ENCODE measurements at regions not wholly inside any gene's neighbourhood (a gene's known extent, or its start where the extent isn't known, plus 50 kb on each side); places are given as distances from the start of the nearest gene placed in this dataset.

DNA sequence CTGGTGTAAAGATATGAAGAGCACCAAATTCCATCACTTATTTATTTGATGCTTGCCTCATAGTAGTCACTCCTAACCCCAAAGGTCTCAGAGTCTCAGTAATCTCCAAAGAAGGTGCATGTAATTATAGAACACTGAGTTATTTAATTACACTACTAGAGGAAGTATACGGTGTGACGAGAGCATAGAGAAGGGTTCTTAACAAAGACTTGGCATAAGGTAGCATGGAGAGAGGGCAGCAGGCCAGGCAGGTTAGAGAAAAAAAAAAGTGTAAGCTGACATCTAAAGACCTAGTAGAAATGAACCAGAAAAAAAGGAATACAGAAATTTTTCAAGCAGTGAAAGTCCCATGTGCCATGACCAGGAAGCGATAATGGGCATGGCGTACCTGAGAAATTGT, 213.3 kb upstream of the TGFBR2 start:
- TF ChIP-seq, protein P1, sequence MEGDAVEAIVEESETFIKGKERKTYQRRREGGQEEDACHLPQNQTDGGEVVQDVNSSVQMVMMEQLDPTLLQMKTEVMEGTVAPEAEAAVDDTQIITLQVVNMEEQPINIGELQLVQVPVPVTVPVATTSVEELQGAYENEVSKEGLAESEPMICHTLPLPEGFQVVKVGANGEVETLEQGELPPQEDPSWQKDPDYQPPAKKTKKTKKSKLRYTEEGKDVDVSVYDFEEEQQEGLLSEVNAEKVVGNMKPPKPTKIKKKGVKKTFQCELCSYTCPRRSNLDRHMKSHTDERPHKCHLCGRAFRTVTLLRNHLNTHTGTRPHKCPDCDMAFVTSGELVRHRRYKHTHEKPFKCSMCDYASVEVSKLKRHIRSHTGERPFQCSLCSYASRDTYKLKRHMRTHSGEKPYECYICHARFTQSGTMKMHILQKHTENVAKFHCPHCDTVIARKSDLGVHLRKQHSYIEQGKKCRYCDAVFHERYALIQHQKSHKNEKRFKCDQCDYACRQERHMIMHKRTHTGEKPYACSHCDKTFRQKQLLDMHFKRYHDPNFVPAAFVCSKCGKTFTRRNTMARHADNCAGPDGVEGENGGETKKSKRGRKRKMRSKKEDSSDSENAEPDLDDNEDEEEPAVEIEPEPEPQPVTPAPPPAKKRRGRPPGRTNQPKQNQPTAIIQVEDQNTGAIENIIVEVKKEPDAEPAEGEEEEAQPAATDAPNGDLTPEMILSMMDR (conservative IDR thresholded peaks at IDR 0.05): no peak
- H3K9me3 ChIP-seq (ENCODE audit: control insufficient read depth, low read length): no peaks in the 10 kb centered on the region
- H3K9me3 Mint-ChIP-seq: no peaks in the 10 kb centered on the region
- H3K36me3 Mint-ChIP-seq (ENCODE audit: low read depth): no peaks in the 10 kb centered on the region
- H3K27ac ChIP-seq (ENCODE audit: low read depth, low read length): no peak overlapping the region
- no peak for DNase-seq
- 97 to 99% methylated on average over 2 to 4 of the region's 4 CpGs for WGBS, 2 experiments (ENCODE audit: insufficient coverage in 1 of 2, insufficient read length in 1 of 2)
- no peak overlapping the region for H3K4me3 ChIP-seq (ENCODE audit: low read length)
- H3K4me1 ChIP-seq (ENCODE audit: control insufficient read depth, insufficient read depth, low read length): no peaks in the 10 kb centered on the region
- no peak overlapping the region for H3K4me3 Mint-ChIP-seq
- H3K27ac Mint-ChIP-seq: no peak overlapping the region
- H3K9ac ChIP-seq (ENCODE audit: extremely low read depth, low read length, poor library complexity, severe bottlenecking): no peak overlapping the region
- H3K27me3 ChIP-seq (ENCODE audit: control insufficient read depth, insufficient read depth, low read length, poor library complexity, severe bottlenecking): no peaks in the 10 kb centered on the region
- no peaks in the 10 kb centered on the region for H3K27me3 Mint-ChIP-seq (ENCODE audit: insufficient read depth)
- H3K4me1 Mint-ChIP-seq: peaks cover 4% of the 10 kb centered on the region
- no peaks in the 10 kb centered on the region for H3K36me3 ChIP-seq (ENCODE audit: control insufficient read depth, insufficient read depth, low read length)

DNA sequence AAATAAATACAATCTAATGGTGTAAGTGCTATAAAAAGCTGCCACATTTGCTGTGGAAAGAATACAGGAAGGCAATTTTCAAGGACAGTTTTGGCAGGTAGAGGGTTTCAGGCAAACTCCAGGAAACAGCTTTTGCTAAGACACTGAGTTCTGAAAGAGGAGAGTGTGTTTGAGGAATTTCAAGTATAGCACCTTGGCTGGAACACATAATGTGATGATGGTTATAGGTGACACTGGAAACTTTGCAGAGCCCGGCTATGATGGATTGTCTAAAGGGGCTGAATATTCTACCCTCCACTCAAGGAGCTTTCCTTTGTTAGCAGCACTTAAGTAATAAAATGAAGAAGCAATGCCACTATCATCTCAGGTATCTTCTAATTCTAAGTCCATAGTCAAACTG, 209.4 kb upstream of the TGFBR2 start:
- no peaks in the 10 kb centered on the region for H3K36me3 ChIP-seq (ENCODE audit: control insufficient read depth, insufficient read depth, low read length)
- TF ChIP-seq, protein P1 (conservative IDR thresholded peaks at IDR 0.05): no peak
- H3K9ac ChIP-seq (ENCODE audit: extremely low read depth, low read length, poor library complexity, severe bottlenecking): no peak overlapping the region
- H3K4me1 Mint-ChIP-seq: no peaks in the 10 kb centered on the region
- 91% methylated on average over 1 of the region's 1 CpG; no CpG with 5 or more reads in 1 of the 2 experiments for WGBS, 2 experiments (ENCODE audit: insufficient coverage in 1 of 2, insufficient read length in 1 of 2)
- H3K9me3 ChIP-seq (ENCODE audit: control insufficient read depth, low read length): no peaks in the 10 kb centered on the region
- no peaks in the 10 kb centered on the region for H3K36me3 Mint-ChIP-seq (ENCODE audit: low read depth)
- no peak overlapping the region for H3K27ac Mint-ChIP-seq
- DNase-seq: no peak
- H3K9me3 Mint-ChIP-seq: no peaks in the 10 kb centered on the region
- no peak overlapping the region for H3K4me3 ChIP-seq (ENCODE audit: low read length)
- H3K4me1 ChIP-seq (ENCODE audit: control insufficient read depth, insufficient read depth, low read length): no peaks in the 10 kb centered on the region
- no peaks in the 10 kb centered on the region for H3K27me3 ChIP-seq (ENCODE audit: control insufficient read depth, insufficient read depth, low read length, poor library complexity, severe bottlenecking)
- no peaks in the 10 kb centered on the region for H3K27me3 Mint-ChIP-seq (ENCODE audit: insufficient read depth)
- H3K27ac ChIP-seq (ENCODE audit: low read depth, low read length): no peak overlapping the region
- H3K4me3 Mint-ChIP-seq: no peak overlapping the region

DNA sequence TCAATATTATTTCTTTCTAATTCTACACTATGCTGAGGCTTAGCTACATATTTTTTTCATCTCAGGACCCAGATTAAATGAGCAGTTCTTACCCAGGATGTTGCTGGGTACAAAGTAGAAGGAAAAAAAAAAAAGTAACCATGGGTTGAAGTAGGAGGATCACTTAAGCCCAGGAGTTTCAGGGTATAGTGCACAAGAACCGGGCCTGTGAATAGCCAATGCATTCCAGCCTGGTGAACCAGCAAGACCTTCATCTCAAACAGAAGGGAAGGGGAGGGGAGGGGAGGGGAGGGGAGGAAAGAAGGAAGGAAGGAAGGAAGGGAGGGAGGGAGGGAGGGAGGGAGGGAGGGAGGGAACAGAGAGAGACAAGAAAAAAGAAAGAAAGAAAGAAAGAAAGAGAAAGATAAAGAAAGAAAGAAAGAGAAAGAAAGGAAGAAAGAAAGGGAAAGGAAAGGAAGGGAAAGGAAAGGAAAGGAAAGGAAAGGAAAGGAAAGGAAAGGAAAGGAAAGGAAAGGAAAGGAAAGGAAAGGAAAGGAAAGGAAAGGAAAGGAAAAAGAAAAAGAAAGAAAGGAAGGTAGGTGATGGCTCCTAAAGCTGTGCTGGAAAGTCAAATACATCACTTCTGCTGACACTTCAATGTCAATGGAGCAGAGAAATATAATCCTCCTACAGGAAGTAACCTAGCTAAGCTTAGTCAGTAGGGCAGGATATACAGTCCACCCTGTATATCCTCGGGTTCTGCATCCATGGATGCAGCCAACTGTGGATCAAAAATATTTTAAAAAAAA, 206.8 kb upstream of the TGFBR2 start:
- Mint-ChIP-seq H3K4me1 (no peaks in the 10 kb centered on the region), H3K4me3 (no peak overlapping the region), H3K27me3 (ENCODE audit: insufficient read depth) (peaks cover 2% of the 10 kb centered on the region), H3K9me3 (no peaks in the 10 kb centered on the region), H3K27ac (no peak overlapping the region), H3K36me3 (ENCODE audit: low read depth) (no peaks in the 10 kb centered on the region)
- TF ChIP-seq, protein P1 (conservative IDR thresholded peaks at IDR 0.05): no peak
- Histone ChIP-seq H3K9ac (ENCODE audit: extremely low read depth, low read length, poor library complexity, severe bottlenecking) (no peak overlapping the region), H3K9me3 (ENCODE audit: control insufficient read depth, low read length) (no peaks in the 10 kb centered on the region), H3K27ac (ENCODE audit: low read depth, low read length) (no peak overlapping the region), H3K4me3 (ENCODE audit: low read length) (no peak overlapping the region), H3K4me1 (ENCODE audit: control insufficient read depth, insufficient read depth, low read length) (no peaks in the 10 kb centered on the region), H3K36me3 (ENCODE audit: control insufficient read depth, insufficient read depth, low read length) (no peaks in the 10 kb centered on the region), H3K27me3 (ENCODE audit: control insufficient read depth, insufficient read depth, low read length, poor library complexity, severe bottlenecking) (peaks cover 3% of the 10 kb centered on the region)
- no peak for DNase-seq
- 84% methylated on average over 2 of the region's 2 CpGs; no CpG with 5 or more reads in 1 of the 2 experiments for WGBS, 2 experiments (ENCODE audit: insufficient coverage in 1 of 2, insufficient read length in 1 of 2)

Data from endodermal cell (in vitro differentiated cells).